HCT116 (cell line): ENCODE measurements at regions not wholly inside any gene's neighbourhood (a gene's known extent, or its start where the extent isn't known, plus 50 kb on each side); places are given as distances from the start of the nearest gene placed in this dataset.

Source experiments
- ATAC-seq: fragments of 200-7000 bp; cut with Tn5 transposase; 2 replicates; pipeline ENCODE4 v1.9.1; 2020; ENCODE audit warnings: mild to moderate bottlenecking, moderate library complexity
- BruUV-seq: library from RNA; stranded (reverse); fragments of 400-500 nt; replicated peaks from 2 replicates; lab custom pipeline; 2021; lab: Mats Ljungman, UMichigan
- CTCF ChIA-PET: fragments of 300-600 bp; sonication (Branson Sonifier 250); formaldehyde crosslinking; loops from one replicate; lab custom pipeline; 2021; ENCODE audit warnings: antibody characterized with exemption; lab: Charles Lee
- POLR2A ChIA-PET: fragments of 300-600, 350-600 bp; sonication (Branson Sonifier 250); formaldehyde crosslinking; loops from one replicate; lab custom pipeline; 2021; ENCODE audit warnings: antibody characterized with exemption; lab: Charles Lee
- RAD21 ChIA-PET, 2 experiments: fragments of 300-600 bp; sonication (Branson Sonifier 250); formaldehyde crosslinking; loops; one replicate each; lab custom pipeline; 2023; ENCODE audit warnings: low total read pairs in 2 of 2; ENCODE audit not compliant: uncharacterized antibody in 2 of 2, unreplicated experiment in 2 of 2, low non-redundant PET in 1 of 2; lab: Charles Lee
- DNase-seq: peaks from one replicate; pipeline ENCODE4 v3.0.0-alpha.2; 2010; ENCODE audit warnings: low read depth, low spot score
- H2AFZ ChIP-seq: fragments of 200-600 bp; shearing (Covaris generic), sonication (generic); 2 replicates; pipeline ENCODE4 v1.6.1; 2017; ENCODE audit warnings: low read depth, mixed run types, mixed read lengths, antibody characterized with exemption, low read length; ENCODE audit not compliant: poor library complexity, severe bottlenecking
- H3K27ac ChIP-seq: 2 replicates; pipeline ENCODE4 v1.5.1; 2012; ENCODE audit warnings: low read depth, low read length
- H3K27me3 ChIP-seq: fragments of 200-600 bp; sonication (generic); 2 replicates; pipeline ENCODE4 v1.6.1; 2016; ENCODE audit warnings: mixed run types, low read length, mixed read lengths; ENCODE audit not compliant: insufficient read depth
- H3K36me3 ChIP-seq, 2 experiments: fragments of 200-500 bp in 1 of 2; fragments of 200-600 bp in 1 of 2; sonication (Bioruptor generic) in 1 of 2; sonication (generic) in 1 of 2; 2 replicates each; pipeline versions ENCODE4 v1.5.1 to v1.6.1; 2014 to 2016; ENCODE audit warnings: low read length in 2 of 2, inconsistent platforms in 1 of 2, mixed read lengths in 1 of 2, mixed run types in 1 of 2; ENCODE audit not compliant: insufficient read depth in 2 of 2, control insufficient read depth in 1 of 2
- H3K4me1 ChIP-seq, 2 experiments: fragments of 200-600 bp in 1 of 2; sonication (generic) in 1 of 2; 2 replicates each; pipeline versions ENCODE4 v1.5.1 to v1.6.1; 2012 to 2017; ENCODE audit warnings: low read length in 2 of 2, inconsistent platforms in 1 of 2, mild to moderate bottlenecking in 1 of 2, mixed read lengths in 1 of 2, mixed run types in 1 of 2, moderate library complexity in 1 of 2; ENCODE audit not compliant: insufficient read depth in 2 of 2, control insufficient read depth in 1 of 2
- H3K4me2 ChIP-seq: fragments of 200-600 bp; sonication (generic); 2 replicates; pipeline ENCODE4 v1.6.1; 2017; ENCODE audit warnings: mixed run types, low read length, mixed read lengths
- H3K4me3 ChIP-seq, 2 experiments: fragments of 200-600 bp in 1 of 2; sonication (generic) in 1 of 2; replicated peaks in 1 of 2; 2 replicates each; pipeline ENCODE4 v1.5.1; 2011 to 2016; ENCODE audit warnings: low read length in 2 of 2, control low read depth in 1 of 2, low read depth in 1 of 2, mild to moderate bottlenecking in 1 of 2, mixed read lengths in 1 of 2, mixed run types in 1 of 2
- H3K79me2 ChIP-seq: fragments of 200-600 bp; sonication (generic); 2 replicates; pipeline ENCODE4 v1.6.1; 2017; ENCODE audit warnings: mild to moderate bottlenecking, mixed run types, low read length, moderate library complexity, mixed read lengths; ENCODE audit not compliant: insufficient read depth
- H3K9ac ChIP-seq: fragments of 200-600 bp; sonication (generic); 2 replicates; pipeline ENCODE4 v1.6.1; 2016; ENCODE audit warnings: low read length, mixed read lengths
- H3K9me2 ChIP-seq: fragments of 200-600 bp; sonication (generic), shearing (Covaris generic); 2 replicates; pipeline ENCODE4 v1.6.1; 2017; ENCODE audit warnings: mixed run types, mild to moderate bottlenecking, moderate library complexity; ENCODE audit not compliant: insufficient read depth
- H3K9me3 ChIP-seq, 2 experiments: fragments of 200-500 bp in 1 of 2; fragments of 200-600 bp in 1 of 2; sonication (Bioruptor generic) in 1 of 2; sonication (generic) in 1 of 2; 2 replicates each; pipeline ENCODE4 v1.6.1; 2014 to 2017; ENCODE audit warnings: low read length in 2 of 2, mixed read lengths in 2 of 2, inconsistent platforms in 1 of 2, low read depth in 1 of 2, mild to moderate bottlenecking in 1 of 2, mixed run types in 1 of 2, moderate library complexity in 1 of 2; ENCODE audit not compliant: control insufficient read depth in 1 of 2, insufficient read depth in 1 of 2
- H4K20me1 ChIP-seq: fragments of 200-600 bp; sonication (generic), shearing (Covaris generic); 2 replicates; pipeline ENCODE4 v1.6.1; 2017; ENCODE audit warnings: mixed run types, mild to moderate bottlenecking, moderate library complexity; ENCODE audit not compliant: insufficient read depth
- ELF1 ChIP-seq: IDR thresholded peaks from 2 replicates; pipeline ENCODE4 v1.6.1; 2012; ENCODE audit warnings: low read depth, borderline replicate concordance
- EZH2phosphoT487 ChIP-seq: fragments of 200-600 bp; IDR thresholded peaks from 2 replicates; pipeline ENCODE4 v1.6.1; 2018; ENCODE audit warnings: antibody characterized with exemption, borderline replicate concordance
- FOSL1 ChIP-seq: IDR thresholded peaks from 2 replicates; pipeline ENCODE4 v1.6.1; 2012; ENCODE audit warnings: low read depth
- POLR2A ChIP-seq: IDR thresholded peaks from 2 replicates; pipeline ENCODE4 v1.7.0; 2011; ENCODE audit warnings: borderline replicate concordance; ENCODE audit not compliant: insufficient read depth, insufficient read length; ENCODE audit errors: extremely low read depth
- SIN3A ChIP-seq: IDR thresholded peaks from 2 replicates; pipeline ENCODE4 v1.6.1; 2012; ENCODE audit warnings: low read depth
- SRF ChIP-seq: IDR thresholded peaks from 2 replicates; pipeline ENCODE4 v1.6.1; 2012; ENCODE audit warnings: low read depth
- intact Hi-C: fragments of 100-400 bp; cut with micrococcal nuclease; formaldehyde crosslinking; loops from 2 replicates; pipeline ENCODE4 v1.10.0; 2022
- TF ChIP-seq, protein P1 (sequence below): IDR thresholded peaks from 2 replicates; pipeline ENCODE4 v1.6.1; 2012; ENCODE audit warnings: low read depth
- TF ChIP-seq, protein P2 (sequence below), 3 experiments: fragments of 200-600 bp in 1 of 3; sonication (generic) in 1 of 3; IDR thresholded peaks in 2 of 3; conservative IDR thresholded peaks in 1 of 3; 2 replicates each; pipeline ENCODE4 v1.5.1; 2012 to 2017; ENCODE audit warnings: low read depth in 2 of 3, low read length in 2 of 3, antibody characterized with exemption in 1 of 3, borderline replicate concordance in 1 of 3, control low read depth in 1 of 3, mild to moderate bottlenecking in 1 of 3, mixed read lengths in 1 of 3, mixed run types in 1 of 3, moderate library complexity in 1 of 3; ENCODE audit not compliant: insufficient read depth in 1 of 3
- TF ChIP-seq, protein P3 (sequence below): IDR thresholded peaks from 2 replicates; pipeline ENCODE4 v1.6.1; 2011; ENCODE audit warnings: mild to moderate bottlenecking, low read length, moderate library complexity; ENCODE audit not compliant: insufficient replicate concordance; ENCODE audit errors: extremely low read depth
- TF ChIP-seq, protein P4 (sequence below): IDR thresholded peaks from 2 replicates; pipeline ENCODE4 v1.6.1; 2012

DNA sequence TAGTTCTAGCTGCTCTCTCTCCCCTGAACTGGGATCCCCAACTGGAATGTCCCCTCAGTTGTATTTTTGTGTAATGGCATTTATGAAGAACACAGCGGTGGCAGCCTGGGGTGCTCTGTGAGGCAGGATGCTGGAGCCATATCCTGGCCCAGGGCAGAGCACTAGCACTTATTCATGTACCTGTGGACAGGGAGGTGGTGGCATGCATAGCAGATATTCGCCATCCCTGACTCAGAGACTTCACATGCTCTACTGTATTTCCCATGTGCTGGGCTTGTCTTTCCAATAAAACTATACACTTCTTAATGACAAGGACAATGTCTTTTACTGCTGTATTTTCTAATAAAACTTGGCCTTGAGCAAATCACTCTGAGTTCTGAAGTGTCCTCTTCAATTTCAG lies 125.3 kb downstream of the ADAMTS15 start:
- DNase-seq (no peak), ATAC-seq (no peak)
- Histone ChIP-seq H3K4me2 (no peak overlapping the region), H3K4me3 (no peak overlapping the region), H3K79me2 (no peaks in the 10 kb centered on the region), H3K27me3 (0 out of 2 replicates have a peak, but pooled peaks cover 3% of the 10 kb centered on the region), H3K4me1 (no peaks in the 10 kb centered on the region), H3K36me3 (no peaks in the 10 kb centered on the region), H4K20me1 (no peaks in the 10 kb centered on the region), H3K9me3 (no peaks in the 10 kb centered on the region), H3K9me2 (no peaks in the 10 kb centered on the region), H3K9ac (no peak overlapping the region), H2AFZ (no peak overlapping the region), H3K27ac (no peak overlapping the region)
- BruUV-seq: no TSS peak
- CTCF ChIA-PET: no interaction called here
- POLR2A ChIA-PET: no interaction called here
- TF ChIP-seq SIN3A: no peak
- TF ChIP-seq EZH2phosphoT487: no peak
- TF ChIP-seq, protein P1, sequence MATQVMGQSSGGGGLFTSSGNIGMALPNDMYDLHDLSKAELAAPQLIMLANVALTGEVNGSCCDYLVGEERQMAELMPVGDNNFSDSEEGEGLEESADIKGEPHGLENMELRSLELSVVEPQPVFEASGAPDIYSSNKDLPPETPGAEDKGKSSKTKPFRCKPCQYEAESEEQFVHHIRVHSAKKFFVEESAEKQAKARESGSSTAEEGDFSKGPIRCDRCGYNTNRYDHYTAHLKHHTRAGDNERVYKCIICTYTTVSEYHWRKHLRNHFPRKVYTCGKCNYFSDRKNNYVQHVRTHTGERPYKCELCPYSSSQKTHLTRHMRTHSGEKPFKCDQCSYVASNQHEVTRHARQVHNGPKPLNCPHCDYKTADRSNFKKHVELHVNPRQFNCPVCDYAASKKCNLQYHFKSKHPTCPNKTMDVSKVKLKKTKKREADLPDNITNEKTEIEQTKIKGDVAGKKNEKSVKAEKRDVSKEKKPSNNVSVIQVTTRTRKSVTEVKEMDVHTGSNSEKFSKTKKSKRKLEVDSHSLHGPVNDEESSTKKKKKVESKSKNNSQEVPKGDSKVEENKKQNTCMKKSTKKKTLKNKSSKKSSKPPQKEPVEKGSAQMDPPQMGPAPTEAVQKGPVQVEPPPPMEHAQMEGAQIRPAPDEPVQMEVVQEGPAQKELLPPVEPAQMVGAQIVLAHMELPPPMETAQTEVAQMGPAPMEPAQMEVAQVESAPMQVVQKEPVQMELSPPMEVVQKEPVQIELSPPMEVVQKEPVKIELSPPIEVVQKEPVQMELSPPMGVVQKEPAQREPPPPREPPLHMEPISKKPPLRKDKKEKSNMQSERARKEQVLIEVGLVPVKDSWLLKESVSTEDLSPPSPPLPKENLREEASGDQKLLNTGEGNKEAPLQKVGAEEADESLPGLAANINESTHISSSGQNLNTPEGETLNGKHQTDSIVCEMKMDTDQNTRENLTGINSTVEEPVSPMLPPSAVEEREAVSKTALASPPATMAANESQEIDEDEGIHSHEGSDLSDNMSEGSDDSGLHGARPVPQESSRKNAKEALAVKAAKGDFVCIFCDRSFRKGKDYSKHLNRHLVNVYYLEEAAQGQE: no peak
- TF ChIP-seq, protein P2, sequence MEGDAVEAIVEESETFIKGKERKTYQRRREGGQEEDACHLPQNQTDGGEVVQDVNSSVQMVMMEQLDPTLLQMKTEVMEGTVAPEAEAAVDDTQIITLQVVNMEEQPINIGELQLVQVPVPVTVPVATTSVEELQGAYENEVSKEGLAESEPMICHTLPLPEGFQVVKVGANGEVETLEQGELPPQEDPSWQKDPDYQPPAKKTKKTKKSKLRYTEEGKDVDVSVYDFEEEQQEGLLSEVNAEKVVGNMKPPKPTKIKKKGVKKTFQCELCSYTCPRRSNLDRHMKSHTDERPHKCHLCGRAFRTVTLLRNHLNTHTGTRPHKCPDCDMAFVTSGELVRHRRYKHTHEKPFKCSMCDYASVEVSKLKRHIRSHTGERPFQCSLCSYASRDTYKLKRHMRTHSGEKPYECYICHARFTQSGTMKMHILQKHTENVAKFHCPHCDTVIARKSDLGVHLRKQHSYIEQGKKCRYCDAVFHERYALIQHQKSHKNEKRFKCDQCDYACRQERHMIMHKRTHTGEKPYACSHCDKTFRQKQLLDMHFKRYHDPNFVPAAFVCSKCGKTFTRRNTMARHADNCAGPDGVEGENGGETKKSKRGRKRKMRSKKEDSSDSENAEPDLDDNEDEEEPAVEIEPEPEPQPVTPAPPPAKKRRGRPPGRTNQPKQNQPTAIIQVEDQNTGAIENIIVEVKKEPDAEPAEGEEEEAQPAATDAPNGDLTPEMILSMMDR (IDR thresholded peaks at IDR 0.05 in 2 of 3, conservative IDR thresholded peaks at IDR 0.05 in 1 of 3; ENCODE audit: borderline replicate concordance in 1 of 3, insufficient read depth in 1 of 3, low read depth in 2 of 3, low read length in 2 of 3): no peak
- no peak for TF ChIP-seq FOSL1
- TF ChIP-seq, protein P3, sequence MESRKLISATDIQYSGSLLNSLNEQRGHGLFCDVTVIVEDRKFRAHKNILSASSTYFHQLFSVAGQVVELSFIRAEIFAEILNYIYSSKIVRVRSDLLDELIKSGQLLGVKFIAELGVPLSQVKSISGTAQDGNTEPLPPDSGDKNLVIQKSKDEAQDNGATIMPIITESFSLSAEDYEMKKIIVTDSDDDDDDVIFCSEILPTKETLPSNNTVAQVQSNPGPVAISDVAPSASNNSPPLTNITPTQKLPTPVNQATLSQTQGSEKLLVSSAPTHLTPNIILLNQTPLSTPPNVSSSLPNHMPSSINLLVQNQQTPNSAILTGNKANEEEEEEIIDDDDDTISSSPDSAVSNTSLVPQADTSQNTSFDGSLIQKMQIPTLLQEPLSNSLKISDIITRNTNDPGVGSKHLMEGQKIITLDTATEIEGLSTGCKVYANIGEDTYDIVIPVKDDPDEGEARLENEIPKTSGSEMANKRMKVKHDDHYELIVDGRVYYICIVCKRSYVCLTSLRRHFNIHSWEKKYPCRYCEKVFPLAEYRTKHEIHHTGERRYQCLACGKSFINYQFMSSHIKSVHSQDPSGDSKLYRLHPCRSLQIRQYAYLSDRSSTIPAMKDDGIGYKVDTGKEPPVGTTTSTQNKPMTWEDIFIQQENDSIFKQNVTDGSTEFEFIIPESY: no peak
- TF ChIP-seq ELF1: no peak
- no peak for TF ChIP-seq SRF
- TF ChIP-seq, protein P4, sequence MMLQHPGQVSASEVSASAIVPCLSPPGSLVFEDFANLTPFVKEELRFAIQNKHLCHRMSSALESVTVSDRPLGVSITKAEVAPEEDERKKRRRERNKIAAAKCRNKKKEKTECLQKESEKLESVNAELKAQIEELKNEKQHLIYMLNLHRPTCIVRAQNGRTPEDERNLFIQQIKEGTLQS: no peak
- TF ChIP-seq POLR2A: no peak
- intact Hi-C loops: no loop called here
- RAD21 ChIA-PET: no interaction called here
